Panc1 (cell line): ENCODE measurements at regions not wholly inside any gene's neighbourhood (a gene's known extent, or its start where the extent isn't known, plus 50 kb on each side); places are given as distances from the start of the nearest gene placed in this dataset.

Experiments used
- ATAC-seq: fragments of 200-7000 bp; cut with Tn5 transposase; 2 replicates; pipeline ENCODE4 v1.9.1; 2020; ENCODE audit warnings: mild to moderate bottlenecking, moderate library complexity
- BruUV-seq: library from RNA; stranded (reverse); fragments of 400-500 nt; replicated peaks from 2 replicates; lab custom pipeline; 2021; lab: Mats Ljungman, UMichigan
- CTCF ChIA-PET: fragments of 300-600 bp; sonication (Branson Sonifier 250); formaldehyde crosslinking; loops from one replicate; lab custom pipeline; 2022; ENCODE audit warnings: antibody characterized with exemption; lab: Charles Lee
- POLR2A ChIA-PET: fragments of 300-600 bp; sonication (Branson Sonifier 250); formaldehyde crosslinking; loops from one replicate; lab custom pipeline; 2022; ENCODE audit warnings: antibody characterized with exemption; lab: Charles Lee
- DNase-seq: peaks from one replicate; pipeline ENCODE4 v3.0.0-alpha.2; 2010; ENCODE audit warnings: low read depth, low spot score
- H3K27ac ChIP-seq: 2 replicates; pipeline ENCODE4 v1.5.1; 2011; ENCODE audit warnings: mild to moderate bottlenecking, low read length, inconsistent platforms
- H3K27me3 ChIP-seq: fragments of 200-500 bp; sonication (Bioruptor generic); 2 replicates; pipeline ENCODE4 v1.6.0; 2014; ENCODE audit warnings: low read length, inconsistent platforms; ENCODE audit not compliant: control insufficient read depth, insufficient read depth
- H3K36me3 ChIP-seq: fragments of 200-500 bp; sonication (Bioruptor generic); 2 replicates; pipeline ENCODE4 v1.5.1; 2014; ENCODE audit warnings: inconsistent platforms, mild to moderate bottlenecking, low read length, moderate library complexity; ENCODE audit not compliant: control insufficient read depth, insufficient read depth
- H3K4me1 ChIP-seq: 2 replicates; pipeline ENCODE4 v1.5.1; 2011; ENCODE audit warnings: inconsistent platforms, mild to moderate bottlenecking, low read length, moderate library complexity; ENCODE audit not compliant: control insufficient read depth, insufficient read depth
- H3K4me3 ChIP-seq, 2 experiments: 2 replicates each; pipeline ENCODE4 v1.5.1; 2011 to 2012; ENCODE audit warnings: low read depth in 2 of 2, low read length in 2 of 2, mild to moderate bottlenecking in 2 of 2, inconsistent platforms in 1 of 2, moderate library complexity in 1 of 2
- H3K9me3 ChIP-seq: fragments of 200-500 bp; sonication (Bioruptor generic); 2 replicates; pipeline ENCODE4 v1.5.1; 2014; ENCODE audit warnings: low read depth, mild to moderate bottlenecking, inconsistent platforms, low read length, moderate library complexity; ENCODE audit not compliant: control insufficient read depth, insufficient read depth
- POLR2AphosphoS5 ChIP-seq: IDR thresholded peaks from 2 replicates; pipeline ENCODE4 v1.6.1; 2012; ENCODE audit warnings: mild to moderate bottlenecking, low read depth, low read length, moderate library complexity
- SIN3A ChIP-seq: IDR thresholded peaks from 2 replicates; pipeline ENCODE4 v1.6.1; 2012; ENCODE audit warnings: low read depth, mild to moderate bottlenecking, low read length, moderate library complexity, borderline replicate concordance; ENCODE audit not compliant: insufficient read depth
- TCF7L2 ChIP-seq: IDR thresholded peaks from 2 replicates; pipeline ENCODE4 v1.6.1; 2011; ENCODE audit warnings: mild to moderate bottlenecking, low read depth, low read length, inconsistent platforms
- in situ Hi-C: cut with HindIII; loops from 2 replicates; pipeline ENCODE4 v1.10.0; 2016; ENCODE audit warnings: low sequenced_read_pairs, low pct_unique_long_range_greater_than_20kb
- intact Hi-C: fragments of 100-400 bp; cut with micrococcal nuclease; formaldehyde crosslinking; loops from one replicate; pipeline ENCODE4 v1.10.0; 2022; ENCODE audit not compliant: unreplicated experiment
- TF ChIP-seq, protein P1 (sequence below), 2 experiments: IDR thresholded peaks; 2 replicates each; pipeline ENCODE4 v1.6.1; 2011 to 2012; ENCODE audit warnings: low read depth in 2 of 2, control low read depth in 1 of 2, low read length in 1 of 2, mild to moderate bottlenecking in 1 of 2, moderate library complexity in 1 of 2; ENCODE audit not compliant: insufficient read depth in 1 of 2
- TF ChIP-seq, protein P2 (sequence below): fragments of 450-650 bp; IDR thresholded peaks from 2 replicates; pipeline ENCODE4 v1.5.1; 2017; ENCODE audit warnings: mild to moderate bottlenecking

DNA sequence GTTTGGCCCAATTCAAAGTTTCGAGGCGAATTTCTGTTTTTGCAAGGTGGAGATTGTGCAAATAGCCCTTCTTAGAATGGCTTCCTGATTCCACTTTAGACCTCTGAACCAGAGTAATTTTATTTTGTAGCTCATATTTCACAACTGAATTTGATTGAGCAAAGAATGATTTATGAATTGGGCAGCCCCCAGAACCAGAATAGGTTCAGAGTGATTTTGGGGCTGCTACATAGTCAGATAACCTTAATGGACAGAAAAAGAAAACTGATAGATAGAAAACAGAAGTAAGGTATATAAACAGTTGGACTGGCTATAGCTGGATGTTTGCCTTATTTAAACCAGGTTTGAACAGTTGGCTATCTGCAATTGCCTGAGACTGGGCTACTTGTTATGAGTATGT is 156.6 kb downstream of the YIPF5 start:
- H3K4me3 ChIP-seq: no peak overlapping the region
- CTCF ChIA-PET: no interaction called here
- no TSS peak for BruUV-seq
- TF ChIP-seq, protein P1, sequence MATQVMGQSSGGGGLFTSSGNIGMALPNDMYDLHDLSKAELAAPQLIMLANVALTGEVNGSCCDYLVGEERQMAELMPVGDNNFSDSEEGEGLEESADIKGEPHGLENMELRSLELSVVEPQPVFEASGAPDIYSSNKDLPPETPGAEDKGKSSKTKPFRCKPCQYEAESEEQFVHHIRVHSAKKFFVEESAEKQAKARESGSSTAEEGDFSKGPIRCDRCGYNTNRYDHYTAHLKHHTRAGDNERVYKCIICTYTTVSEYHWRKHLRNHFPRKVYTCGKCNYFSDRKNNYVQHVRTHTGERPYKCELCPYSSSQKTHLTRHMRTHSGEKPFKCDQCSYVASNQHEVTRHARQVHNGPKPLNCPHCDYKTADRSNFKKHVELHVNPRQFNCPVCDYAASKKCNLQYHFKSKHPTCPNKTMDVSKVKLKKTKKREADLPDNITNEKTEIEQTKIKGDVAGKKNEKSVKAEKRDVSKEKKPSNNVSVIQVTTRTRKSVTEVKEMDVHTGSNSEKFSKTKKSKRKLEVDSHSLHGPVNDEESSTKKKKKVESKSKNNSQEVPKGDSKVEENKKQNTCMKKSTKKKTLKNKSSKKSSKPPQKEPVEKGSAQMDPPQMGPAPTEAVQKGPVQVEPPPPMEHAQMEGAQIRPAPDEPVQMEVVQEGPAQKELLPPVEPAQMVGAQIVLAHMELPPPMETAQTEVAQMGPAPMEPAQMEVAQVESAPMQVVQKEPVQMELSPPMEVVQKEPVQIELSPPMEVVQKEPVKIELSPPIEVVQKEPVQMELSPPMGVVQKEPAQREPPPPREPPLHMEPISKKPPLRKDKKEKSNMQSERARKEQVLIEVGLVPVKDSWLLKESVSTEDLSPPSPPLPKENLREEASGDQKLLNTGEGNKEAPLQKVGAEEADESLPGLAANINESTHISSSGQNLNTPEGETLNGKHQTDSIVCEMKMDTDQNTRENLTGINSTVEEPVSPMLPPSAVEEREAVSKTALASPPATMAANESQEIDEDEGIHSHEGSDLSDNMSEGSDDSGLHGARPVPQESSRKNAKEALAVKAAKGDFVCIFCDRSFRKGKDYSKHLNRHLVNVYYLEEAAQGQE (IDR thresholded peaks at IDR 0.05; ENCODE audit: insufficient read depth in 1 of 2, low read depth in 2 of 2, low read length in 1 of 2): no peak
- no peak for TF ChIP-seq SIN3A
- TF ChIP-seq, protein P2, sequence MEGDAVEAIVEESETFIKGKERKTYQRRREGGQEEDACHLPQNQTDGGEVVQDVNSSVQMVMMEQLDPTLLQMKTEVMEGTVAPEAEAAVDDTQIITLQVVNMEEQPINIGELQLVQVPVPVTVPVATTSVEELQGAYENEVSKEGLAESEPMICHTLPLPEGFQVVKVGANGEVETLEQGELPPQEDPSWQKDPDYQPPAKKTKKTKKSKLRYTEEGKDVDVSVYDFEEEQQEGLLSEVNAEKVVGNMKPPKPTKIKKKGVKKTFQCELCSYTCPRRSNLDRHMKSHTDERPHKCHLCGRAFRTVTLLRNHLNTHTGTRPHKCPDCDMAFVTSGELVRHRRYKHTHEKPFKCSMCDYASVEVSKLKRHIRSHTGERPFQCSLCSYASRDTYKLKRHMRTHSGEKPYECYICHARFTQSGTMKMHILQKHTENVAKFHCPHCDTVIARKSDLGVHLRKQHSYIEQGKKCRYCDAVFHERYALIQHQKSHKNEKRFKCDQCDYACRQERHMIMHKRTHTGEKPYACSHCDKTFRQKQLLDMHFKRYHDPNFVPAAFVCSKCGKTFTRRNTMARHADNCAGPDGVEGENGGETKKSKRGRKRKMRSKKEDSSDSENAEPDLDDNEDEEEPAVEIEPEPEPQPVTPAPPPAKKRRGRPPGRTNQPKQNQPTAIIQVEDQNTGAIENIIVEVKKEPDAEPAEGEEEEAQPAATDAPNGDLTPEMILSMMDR: no peak
- no peak for TF ChIP-seq TCF7L2
- no peak for TF ChIP-seq POLR2AphosphoS5
- DNase-seq: no peak
- ATAC-seq: no peak
- H3K27ac ChIP-seq: no peak overlapping the region
- intact Hi-C loops (no loop called here), in situ Hi-C loops (no loop called here)
- peaks cover 6% of the 10 kb centered on the region; the same call in 1 of the 2 replicates for H3K9me3 ChIP-seq
- H3K27me3 ChIP-seq: no peaks in the 10 kb centered on the region
- no peaks in the 10 kb centered on the region for H3K4me1 ChIP-seq
- H3K36me3 ChIP-seq: no peaks in the 10 kb centered on the region
- POLR2A ChIA-PET: no interaction called here

DNA sequence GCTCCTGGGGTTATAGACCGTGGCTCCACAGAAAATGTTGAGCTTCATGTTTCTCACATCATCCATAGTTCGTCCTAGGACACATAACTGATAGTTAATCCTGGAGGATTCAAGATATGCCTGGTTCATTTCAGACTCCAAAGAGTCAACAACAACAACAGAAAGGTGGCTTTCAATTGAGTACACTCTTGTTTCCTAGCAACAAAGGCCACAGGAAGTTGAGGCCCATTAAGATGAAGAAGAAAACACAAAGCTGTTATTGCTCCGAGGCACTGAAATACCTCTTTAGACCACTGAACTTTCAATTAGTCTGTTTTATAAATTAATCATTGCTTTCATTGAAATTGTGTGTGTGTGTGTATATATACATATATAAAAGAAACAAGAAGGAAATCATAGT is 154.5 kb downstream of the YIPF5 start:
- ChIA-PET CTCF (no interaction called here), POLR2A (no interaction called here)
- intact Hi-C loops (no loop called here), in situ Hi-C loops (no loop called here)
- H3K9me3 ChIP-seq: peaks cover under 1% of the 10 kb centered on the region; the same call in 1 of the 2 replicates
- TF ChIP-seq SIN3A: no peak
- TF ChIP-seq, protein P1 (IDR thresholded peaks at IDR 0.05; ENCODE audit: insufficient read depth in 1 of 2, low read depth in 2 of 2, low read length in 1 of 2): no peak
- no peak for TF ChIP-seq TCF7L2
- no peak for TF ChIP-seq POLR2AphosphoS5
- TF ChIP-seq, protein P2: no peak
- H3K36me3 ChIP-seq: no peaks in the 10 kb centered on the region
- no peaks in the 10 kb centered on the region for H3K4me1 ChIP-seq
- H3K27ac ChIP-seq: no peak overlapping the region
- no TSS peak for BruUV-seq
- no peak overlapping the region for H3K4me3 ChIP-seq
- DNase-seq (no peak), ATAC-seq (no peak)
- no peaks in the 10 kb centered on the region for H3K27me3 ChIP-seq
